H1 (cell line): ENCODE measurements at regions not wholly inside any gene's neighbourhood (a gene's known extent, or its start where the extent isn't known, plus 50 kb on each side); places are given as distances from the start of the nearest gene placed in this dataset.

Experiments used
- CTCF ChIA-PET: fragments of 300-600 bp; sonication (Branson Sonifier 250); formaldehyde crosslinking; loops from one replicate; lab custom pipeline; 2021; ENCODE audit not compliant: partially characterized antibody; lab: Charles Lee
- POLR2A ChIA-PET: fragments of 300-600 bp; sonication (Branson Sonifier 250); formaldehyde crosslinking; loops from one replicate; lab custom pipeline; 2021; ENCODE audit warnings: inconsistent platforms; ENCODE audit not compliant: partially characterized antibody; lab: Charles Lee
- DNase-seq, 2 experiments: peaks; one replicate each; pipeline versions ENCODE4 v3.0.0 to v3.0.0-alpha.2; 2010 to 2022; ENCODE audit warnings: low spot score in 2 of 2, low read depth in 1 of 2, mixed read lengths in 1 of 2
- FAIRE-seq: peaks from 2 replicates; lab custom pipeline; 2011; peaks lifted over from hg19 to GRCh38; lab: Jason Lieb, UNC
- H2AFZ ChIP-seq: 2 replicates; pipeline ENCODE4 v1.8.1; 2012; ENCODE audit warnings: low read length, inconsistent platforms
- H2AK5ac ChIP-seq: 2 replicates; pipeline ENCODE4 v1.6.1; 2013; ENCODE audit warnings: low read depth, low read length
- H2BK120ac ChIP-seq: replicated peaks from 2 replicates; pipeline ENCODE3; 2013; ENCODE audit warnings: low read depth, low read length, inconsistent platforms
- H2BK12ac ChIP-seq: 2 replicates; pipeline ENCODE4 v1.6.1; 2013; ENCODE audit warnings: low read depth, low read length
- H2BK15ac ChIP-seq: 2 replicates; pipeline ENCODE4 v1.6.1; 2013; ENCODE audit warnings: low read length
- H2BK20ac ChIP-seq: 2 replicates; pipeline ENCODE4 v1.6.1; 2013; ENCODE audit warnings: low read length
- H2BK5ac ChIP-seq: 2 replicates; pipeline ENCODE4 v1.6.1; 2013; ENCODE audit warnings: low read depth, low read length
- H3K14ac ChIP-seq: 2 replicates; pipeline ENCODE4 v1.6.1; 2013; ENCODE audit warnings: inconsistent platforms; ENCODE audit not compliant: insufficient read length
- H3K18ac ChIP-seq: 2 replicates; pipeline ENCODE4 v1.6.1; 2013; ENCODE audit warnings: low read length; ENCODE audit errors: extremely low read depth
- H3K23ac ChIP-seq: 2 replicates; pipeline ENCODE4 v1.6.1; 2013; ENCODE audit warnings: inconsistent platforms; ENCODE audit not compliant: insufficient read length
- H3K23me2 ChIP-seq: 2 replicates; pipeline ENCODE4 v1.6.1; 2013; ENCODE audit warnings: low read depth, low read length
- H3K27ac ChIP-seq: 2 replicates; pipeline ENCODE4 v1.6.1; 2011; ENCODE audit warnings: low read depth, low read length, inconsistent platforms
- H3K27me3 ChIP-seq, 4 experiments: replicated peaks in 1 of 4; 1 replicate in 1 of 4; 2 replicates in 3 of 4; pipeline versions ENCODE4 v1.6.1 to v1.8.1; 2011 to 2013; ENCODE audit warnings: low read length in 3 of 4, mild to moderate bottlenecking in 3 of 4, inconsistent platforms in 2 of 4, mixed read lengths in 2 of 4, moderate library complexity in 1 of 4; ENCODE audit not compliant: control insufficient read depth in 3 of 4, insufficient read depth in 3 of 4; ENCODE audit errors: extremely low read depth in 1 of 4
- H3K36me3 ChIP-seq, 4 experiments: 2 replicates each; pipeline versions ENCODE4 v1.6.1 to v1.8.1; 2011 to 2013; ENCODE audit warnings: mild to moderate bottlenecking in 4 of 4, low read length in 3 of 4, moderate library complexity in 2 of 4, control low read depth in 1 of 4, inconsistent platforms in 1 of 4; ENCODE audit not compliant: insufficient read depth in 4 of 4, control insufficient read depth in 2 of 4
- H3K4ac ChIP-seq: replicated peaks from 2 replicates; pipeline ENCODE3; 2013; ENCODE audit warnings: low read length, low read depth, mixed read lengths, inconsistent platforms; ENCODE audit not compliant: insufficient read length
- H3K4me1 ChIP-seq, 4 experiments: replicated peaks in 1 of 4; 1 replicate in 1 of 4; 2 replicates in 3 of 4; pipeline versions ENCODE4 v1.6.1 to v1.8.1; 2011 to 2013; ENCODE audit warnings: low read length in 3 of 4, inconsistent platforms in 2 of 4, mixed read lengths in 1 of 4; ENCODE audit not compliant: insufficient read depth in 4 of 4, control insufficient read depth in 3 of 4
- H3K4me2 ChIP-seq, 2 experiments: 2 replicates each; pipeline versions ENCODE4 v1.6.1 to v1.8.1; 2011 to 2013; ENCODE audit warnings: low read depth in 2 of 2, low read length in 2 of 2, control low read depth in 1 of 2, inconsistent platforms in 1 of 2, mild to moderate bottlenecking in 1 of 2; ENCODE audit not compliant: insufficient read depth in 1 of 2
- H3K4me3 ChIP-seq, 4 experiments: fragments of 200-600, 300-600 bp in 1 of 4; sonication (generic), shearing (Covaris generic), sonication (Bioruptor Twin) in 1 of 4; 2 replicates each; pipeline versions ENCODE4 v1.5.1 to v1.8.1; 2011 to 2016; ENCODE audit warnings: low read length in 4 of 4, low read depth in 3 of 4, control low read depth in 2 of 4, inconsistent platforms in 2 of 4, mild to moderate bottlenecking in 2 of 4, mixed read lengths in 1 of 4, moderate library complexity in 1 of 4; ENCODE audit not compliant: insufficient read depth in 2 of 4; ENCODE audit errors: extremely low read depth in 1 of 4
- H3K56ac ChIP-seq: replicated peaks from 2 replicates; pipeline ENCODE3; 2013; ENCODE audit warnings: low read depth, mild to moderate bottlenecking, mixed read lengths, low read length, inconsistent platforms; ENCODE audit not compliant: insufficient read length
- H3K79me1 ChIP-seq: 2 replicates; pipeline ENCODE4 v1.6.1; 2013; ENCODE audit warnings: low read depth, low read length, control low read depth
- H3K79me2 ChIP-seq, 2 experiments: 2 replicates each; pipeline versions ENCODE4 v1.6.1 to v1.8.1; 2012 to 2013; ENCODE audit warnings: low read length in 2 of 2, mild to moderate bottlenecking in 2 of 2, inconsistent platforms in 1 of 2; ENCODE audit not compliant: insufficient read depth in 2 of 2, control insufficient read depth in 1 of 2
- H3K9ac ChIP-seq, 4 experiments: replicated peaks in 1 of 4; 1 replicate in 1 of 4; 2 replicates in 3 of 4; pipeline versions ENCODE4 v1.6.1 to v1.8.1; 2011 to 2013; ENCODE audit warnings: low read depth in 3 of 4, low read length in 3 of 4, control low read depth in 2 of 4, mild to moderate bottlenecking in 2 of 4, moderate library complexity in 2 of 4, inconsistent platforms in 1 of 4; ENCODE audit errors: extremely low read depth in 1 of 4
- H3K9me3 ChIP-seq, 2 experiments: 2 replicates each; pipeline versions ENCODE4 v1.6.1 to v1.8.1; 2012 to 2013; ENCODE audit warnings: mild to moderate bottlenecking in 2 of 2, moderate library complexity in 2 of 2, control low read depth in 1 of 2, inconsistent platforms in 1 of 2, low read depth in 1 of 2, low read length in 1 of 2, mixed read lengths in 1 of 2; ENCODE audit not compliant: insufficient read depth in 2 of 2
- H4K20me1 ChIP-seq, 2 experiments: replicated peaks in 1 of 2; 2 replicates each; pipeline versions ENCODE3 to v1.8.1; 2011 to 2013; ENCODE audit warnings: inconsistent platforms in 2 of 2, low read length in 2 of 2, mild to moderate bottlenecking in 1 of 2; ENCODE audit not compliant: insufficient read depth in 2 of 2, control insufficient read depth in 1 of 2
- H4K5ac ChIP-seq: 2 replicates; pipeline ENCODE4 v1.6.1; 2013; ENCODE audit warnings: low read length, low read depth, mixed read lengths, inconsistent platforms; ENCODE audit not compliant: insufficient read length
- H4K8ac ChIP-seq: 2 replicates; pipeline ENCODE4 v1.8.0; 2013; ENCODE audit warnings: mild to moderate bottlenecking, moderate library complexity, low read length, inconsistent platforms; ENCODE audit not compliant: insufficient read depth; ENCODE audit errors: extremely low read depth
- H4K91ac ChIP-seq: replicated peaks from 2 replicates; pipeline ENCODE3; 2013; ENCODE audit warnings: low read length, mixed read lengths, inconsistent platforms; ENCODE audit not compliant: insufficient read length
- HDAC2 ChIP-seq, 2 experiments: fragments of 300-600 bp in 1 of 2; sonication (generic) in 1 of 2; IDR thresholded peaks; 2 replicates each; pipeline ENCODE4 v1.6.1; 2011 to 2012; ENCODE audit warnings: low read depth in 2 of 2, low read length in 2 of 2, mild to moderate bottlenecking in 2 of 2, moderate library complexity in 2 of 2, borderline replicate concordance in 1 of 2, inconsistent platforms in 1 of 2
- HDAC6 ChIP-seq: IDR thresholded peaks from one replicate; pipeline ENCODE4 v1.7.1; 2012; ENCODE audit warnings: low read depth, mild to moderate bottlenecking, inconsistent platforms, low read length, moderate library complexity
- RXRA ChIP-seq: IDR thresholded peaks from 2 replicates; pipeline ENCODE4 v1.6.1; 2011; ENCODE audit warnings: low read depth, mild to moderate bottlenecking, low read length, moderate library complexity; ENCODE audit not compliant: insufficient read depth
- SP1 ChIP-seq: IDR thresholded peaks from 2 replicates; pipeline ENCODE4 v1.6.1; 2011; ENCODE audit warnings: low read depth, low read length
- TAF1 ChIP-seq: IDR thresholded peaks from 2 replicates; pipeline ENCODE4 v1.6.1; 2011; ENCODE audit warnings: mild to moderate bottlenecking, low read depth, low read length
- TBP ChIP-seq: IDR thresholded peaks from 2 replicates; pipeline ENCODE4 v1.6.1; 2011; ENCODE audit warnings: low read depth, low read length, improper control_type of control experiment
- YY1 ChIP-seq: IDR thresholded peaks from 2 replicates; pipeline ENCODE4 v1.6.1; 2011; ENCODE audit warnings: low read depth, mild to moderate bottlenecking, low read length
- WGBS, 2 experiments: shearing (Covaris generic) in 1 of 2; methylation state at CpG; one replicate each; pipeline versions ENCODE4 v1.1.6 to v1.1.7; 2013 to 2015; ENCODE audit warnings: low lambda C conversion rate in 2 of 2, mixed read lengths in 2 of 2, inconsistent platforms in 1 of 2, low coverage in 1 of 2, missing lambda C conversion rate in 1 of 2; ENCODE audit not compliant: insufficient replicate concordance in 2 of 2, insufficient coverage in 1 of 2, insufficient read length in 1 of 2; ENCODE audit errors: extremely low coverage in 1 of 2, missing lambda C conversion rate in 1 of 2; 5-methylcytosine and 5-hydroxymethylcytosine counted together

DNA sequence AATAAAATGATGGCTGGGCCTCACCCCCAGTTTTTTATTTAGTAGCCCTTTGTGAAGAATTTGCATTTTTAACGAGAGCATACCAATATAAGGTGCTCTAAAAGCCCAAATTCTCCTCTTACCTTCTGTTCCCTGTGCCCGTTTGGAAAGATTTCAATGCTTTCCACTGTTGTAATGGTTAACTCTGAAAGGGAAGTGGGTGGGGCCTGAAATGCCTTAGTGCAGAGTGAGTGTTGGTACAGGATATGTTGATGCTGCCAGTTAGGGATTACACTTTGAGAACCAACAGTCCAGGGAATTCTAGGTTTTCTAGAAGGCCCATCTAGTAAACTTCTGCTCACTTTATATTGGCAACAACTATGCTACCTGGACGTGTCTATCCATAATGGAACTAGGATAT lies 562.7 kb upstream of the NRSN1 start:
- POLR2A ChIA-PET, result no interaction called here
- Histone ChIP-seq H2BK15ac (no peak overlapping the region), H3K4me1 (peaks cover 0 to 5% (median 4%) of the 10 kb centered on the region in 4 experiments; a peak in 3 of 7 replicates), H2BK20ac (no peak overlapping the region), H3K18ac (no peak overlapping the region), H2BK12ac (no peak overlapping the region), H4K5ac (no peak overlapping the region), H3K23me2 (no peaks in the 10 kb centered on the region), H2BK5ac (no peak overlapping the region), H3K4me2 (no peak overlapping the region), H3K56ac (no peak overlapping the region), H4K8ac (no peak overlapping the region), H2BK120ac (no peak overlapping the region), H3K14ac (no peak overlapping the region), H4K91ac (no peak overlapping the region), H2AFZ (no peak overlapping the region), H3K4ac (no peak overlapping the region), H3K23ac (no peak overlapping the region), H3K36me3 (no peaks in the 10 kb centered on the region), H3K79me1 (no peaks in the 10 kb centered on the region), H4K20me1 (no peaks in the 10 kb centered on the region), H3K4me3 (no peak overlapping the region), H3K9me3 (no peaks in the 10 kb centered on the region; a peak in 1 of 4 replicates), H3K27ac (no peak overlapping the region), H3K79me2 (no peaks in the 10 kb centered on the region), H3K27me3 (no peaks in the 10 kb centered on the region), H2AK5ac (no peak overlapping the region), H3K9ac (no peak overlapping the region)
- no peak for FAIRE-seq
- TF ChIP-seq HDAC6, result no peak
- TF ChIP-seq RXRA, result no peak
- no peak for TF ChIP-seq HDAC2 (IDR thresholded peaks at IDR 0.05; ENCODE audit: borderline replicate concordance in 1 of 2, low read depth in 2 of 2, low read length in 2 of 2)
- no peak for TF ChIP-seq SP1
- TF ChIP-seq TAF1, result no peak
- no peak for TF ChIP-seq TBP
- no peak for TF ChIP-seq YY1
- WGBS, 2 experiments, result 94% methylated on average over 3 of the region's 3 CpGs; no CpG with 5 or more reads in 1 of the 2 experiments
- DNase-seq, result no peak
- CTCF ChIA-PET, result no interaction called here
